ENCODE measurements at regions not wholly inside any gene's neighbourhood (a gene's known extent, or its start where the extent isn't known, plus 50 kb on each side); places are given as distances from the start of the nearest gene placed in this dataset.

GRCh38 chr2:51441786-51442185 lies 409.9 kb upstream of the NRXN1 start:
- TF ChIP-seq EZH2 (IDR thresholded peaks at IDR 0.05; ENCODE audit: insufficient read depth, poor library complexity, severe bottlenecking) (no peak), EZH2phosphoT487 (IDR thresholded peaks at IDR 0.05; ENCODE audit: insufficient read depth, low read depth) (no peak)

Data from GM23248 (cell line).